Keratinocyte (primary cell): ENCODE measurements at regions not wholly inside any gene's neighbourhood (a gene's known extent, or its start where the extent isn't known, plus 50 kb on each side); places are given as distances from the start of the nearest gene placed in this dataset.
"Not testable (repeated sequence)": the region's sequence is repeated elsewhere in the genome, so short reads cannot be mapped to it uniquely, and the experiment has no call there.

Source experiments
- DNase-seq: peaks from one replicate; pipeline ENCODE4 v3.0.0-alpha.2; 2011; ENCODE audit warnings: low read depth, missing footprints, low spot score
- FAIRE-seq: peaks from 2 replicates; lab custom pipeline; 2011; peaks lifted over from hg19 to GRCh38; lab: Jason Lieb, UNC
- H2AFZ ChIP-seq: 2 replicates; pipeline ENCODE4 v1.6.0; 2012; ENCODE audit warnings: low read length, control low read depth, inconsistent platforms; ENCODE audit not compliant: control insufficient read depth
- H3K27ac ChIP-seq: 2 replicates; pipeline ENCODE4 v1.5.1; 2011; ENCODE audit warnings: low read length; ENCODE audit not compliant: control insufficient read depth, insufficient read depth
- H3K27me3 ChIP-seq: 3 replicates; pipeline ENCODE4 v1.6.0; 2011; ENCODE audit warnings: low read length; ENCODE audit not compliant: control insufficient read depth, insufficient read depth; ENCODE audit errors: extremely low read depth
- H3K36me3 ChIP-seq, 2 experiments: 2 replicates in 1 of 2; 3 replicates in 1 of 2; pipeline ENCODE4 v1.5.1; 2011; ENCODE audit warnings: low read length in 2 of 2, mild to moderate bottlenecking in 1 of 2; ENCODE audit not compliant: control insufficient read depth in 2 of 2, insufficient read depth in 2 of 2; ENCODE audit errors: extremely low read depth in 1 of 2
- H3K4me1 ChIP-seq: 3 replicates; pipeline ENCODE4 v1.5.1; 2011; ENCODE audit warnings: low read length; ENCODE audit not compliant: control insufficient read depth, insufficient read depth; ENCODE audit errors: extremely low read depth
- H3K4me2 ChIP-seq: 3 replicates; pipeline ENCODE4 v1.6.0; 2011; ENCODE audit warnings: low read depth, low read length; ENCODE audit not compliant: control insufficient read depth, insufficient read depth; ENCODE audit errors: extremely low read depth
- H3K4me3 ChIP-seq, 3 experiments: fragments of 200-600 bp in 1 of 3; sonication (generic) in 1 of 3; 2 replicates in 2 of 3; 3 replicates in 1 of 3; pipeline ENCODE4 v1.5.1; 2011 to 2016; ENCODE audit warnings: low read length in 3 of 3, mild to moderate bottlenecking in 3 of 3, control low read depth in 2 of 3, inconsistent platforms in 1 of 3, low read depth in 1 of 3, mixed read lengths in 1 of 3, mixed run types in 1 of 3, moderate library complexity in 1 of 3; ENCODE audit not compliant: control insufficient read depth in 2 of 3, insufficient read depth in 2 of 3; ENCODE audit errors: extremely low read depth in 1 of 3
- H3K79me2 ChIP-seq: 2 replicates; pipeline ENCODE4 v1.6.0; 2012; ENCODE audit warnings: low read length; ENCODE audit not compliant: control insufficient read depth, insufficient read depth
- H3K9ac ChIP-seq: 3 replicates; pipeline ENCODE4 v1.6.0; 2011; ENCODE audit warnings: low read length; ENCODE audit not compliant: control insufficient read depth, insufficient read depth; ENCODE audit errors: extremely low read depth
- H3K9me1 ChIP-seq: 3 replicates; pipeline ENCODE4 v1.6.0; 2011; ENCODE audit warnings: low read length; ENCODE audit not compliant: control insufficient read depth, insufficient read depth; ENCODE audit errors: extremely low read depth
- H3K9me3 ChIP-seq: 2 replicates; pipeline ENCODE4 v1.5.1; 2012; ENCODE audit warnings: low read depth, low read length; ENCODE audit not compliant: control insufficient read depth
- H4K20me1 ChIP-seq: 3 replicates; pipeline ENCODE4 v1.6.0; 2011; ENCODE audit warnings: low read length; ENCODE audit not compliant: control insufficient read depth, insufficient read depth; ENCODE audit errors: extremely low read depth
- EZH2 ChIP-seq: IDR thresholded peaks from one replicate; pipeline ENCODE4 v1.6.1; 2012; ENCODE audit warnings: inconsistent platforms, mild to moderate bottlenecking, low read length, moderate library complexity
- dilution Hi-C: fragments of 300-500 bp; cut with MboI; formaldehyde crosslinking; loops from one replicate; pipeline ENCODE4 v1.7.0; 2020; ENCODE audit warnings: low sequenced_read_pairs; ENCODE audit not compliant: extremely low pct_ligation_motif_present
- TF ChIP-seq, protein P1 (sequence below), 3 experiments: IDR thresholded peaks in 1 of 3; conservative IDR thresholded peaks in 1 of 3; optimal IDR thresholded peaks in 1 of 3; 2 replicates in 2 of 3; 3 replicates in 1 of 3; pipeline versions ENCODE3 to v1.5.1; 2011; ENCODE audit warnings: low read length in 3 of 3, mild to moderate bottlenecking in 3 of 3, moderate library complexity in 2 of 3, control low read depth in 1 of 3, inconsistent platforms in 1 of 3; ENCODE audit not compliant: insufficient read depth in 2 of 3; ENCODE audit errors: extremely low read depth in 1 of 3

DNA sequence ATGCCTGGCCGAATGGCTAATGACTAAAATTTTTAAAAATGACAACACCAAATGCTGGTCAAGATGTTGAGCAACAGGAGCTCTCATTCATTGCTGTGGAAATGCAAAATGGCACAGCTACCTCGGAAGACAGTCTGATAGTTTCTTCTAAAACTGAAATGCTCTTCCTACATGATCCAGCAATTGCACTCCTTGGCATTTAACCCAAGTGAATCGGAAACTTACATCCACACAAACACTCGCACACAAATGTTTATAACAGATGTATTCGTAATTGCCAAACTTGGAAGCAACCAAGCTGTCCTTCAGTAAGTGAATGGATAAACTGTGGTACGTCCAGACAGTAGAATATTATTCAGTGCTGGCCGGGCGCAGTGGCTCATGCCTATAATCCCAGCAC, 56.4 kb upstream of the NCOA3 start:
- FAIRE-seq (no peak), DNase-seq (no peak)
- dilution Hi-C loops, result no loop called here
- no peaks in the 10 kb centered on the region for H3K79me2 ChIP-seq
- H3K27me3 ChIP-seq, result no peaks in the 10 kb centered on the region
- no peak overlapping the region for H2AFZ ChIP-seq
- H3K4me2 ChIP-seq, result no peak overlapping the region
- H3K9me1 ChIP-seq, result no peaks in the 10 kb centered on the region
- TF ChIP-seq, protein P1, sequence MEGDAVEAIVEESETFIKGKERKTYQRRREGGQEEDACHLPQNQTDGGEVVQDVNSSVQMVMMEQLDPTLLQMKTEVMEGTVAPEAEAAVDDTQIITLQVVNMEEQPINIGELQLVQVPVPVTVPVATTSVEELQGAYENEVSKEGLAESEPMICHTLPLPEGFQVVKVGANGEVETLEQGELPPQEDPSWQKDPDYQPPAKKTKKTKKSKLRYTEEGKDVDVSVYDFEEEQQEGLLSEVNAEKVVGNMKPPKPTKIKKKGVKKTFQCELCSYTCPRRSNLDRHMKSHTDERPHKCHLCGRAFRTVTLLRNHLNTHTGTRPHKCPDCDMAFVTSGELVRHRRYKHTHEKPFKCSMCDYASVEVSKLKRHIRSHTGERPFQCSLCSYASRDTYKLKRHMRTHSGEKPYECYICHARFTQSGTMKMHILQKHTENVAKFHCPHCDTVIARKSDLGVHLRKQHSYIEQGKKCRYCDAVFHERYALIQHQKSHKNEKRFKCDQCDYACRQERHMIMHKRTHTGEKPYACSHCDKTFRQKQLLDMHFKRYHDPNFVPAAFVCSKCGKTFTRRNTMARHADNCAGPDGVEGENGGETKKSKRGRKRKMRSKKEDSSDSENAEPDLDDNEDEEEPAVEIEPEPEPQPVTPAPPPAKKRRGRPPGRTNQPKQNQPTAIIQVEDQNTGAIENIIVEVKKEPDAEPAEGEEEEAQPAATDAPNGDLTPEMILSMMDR (optimal IDR thresholded peaks at IDR 0.05 in 1 of 3, IDR thresholded peaks at IDR 0.05 in 1 of 3, conservative IDR thresholded peaks at IDR 0.05 in 1 of 3; ENCODE audit: extremely low read depth in 1 of 3, insufficient read depth in 2 of 3, low read length in 3 of 3), result no peak
- no peak for TF ChIP-seq EZH2
- no peak overlapping the region for H3K4me3 ChIP-seq
- no peaks in the 10 kb centered on the region for H3K36me3 ChIP-seq
- H3K9me3 ChIP-seq, result no peaks in the 10 kb centered on the region
- no peaks in the 10 kb centered on the region for H4K20me1 ChIP-seq
- H3K27ac ChIP-seq, result no peak overlapping the region
- H3K9ac ChIP-seq, result no peak overlapping the region
- peaks cover 6% of the 10 kb centered on the region for H3K4me1 ChIP-seq

DNA sequence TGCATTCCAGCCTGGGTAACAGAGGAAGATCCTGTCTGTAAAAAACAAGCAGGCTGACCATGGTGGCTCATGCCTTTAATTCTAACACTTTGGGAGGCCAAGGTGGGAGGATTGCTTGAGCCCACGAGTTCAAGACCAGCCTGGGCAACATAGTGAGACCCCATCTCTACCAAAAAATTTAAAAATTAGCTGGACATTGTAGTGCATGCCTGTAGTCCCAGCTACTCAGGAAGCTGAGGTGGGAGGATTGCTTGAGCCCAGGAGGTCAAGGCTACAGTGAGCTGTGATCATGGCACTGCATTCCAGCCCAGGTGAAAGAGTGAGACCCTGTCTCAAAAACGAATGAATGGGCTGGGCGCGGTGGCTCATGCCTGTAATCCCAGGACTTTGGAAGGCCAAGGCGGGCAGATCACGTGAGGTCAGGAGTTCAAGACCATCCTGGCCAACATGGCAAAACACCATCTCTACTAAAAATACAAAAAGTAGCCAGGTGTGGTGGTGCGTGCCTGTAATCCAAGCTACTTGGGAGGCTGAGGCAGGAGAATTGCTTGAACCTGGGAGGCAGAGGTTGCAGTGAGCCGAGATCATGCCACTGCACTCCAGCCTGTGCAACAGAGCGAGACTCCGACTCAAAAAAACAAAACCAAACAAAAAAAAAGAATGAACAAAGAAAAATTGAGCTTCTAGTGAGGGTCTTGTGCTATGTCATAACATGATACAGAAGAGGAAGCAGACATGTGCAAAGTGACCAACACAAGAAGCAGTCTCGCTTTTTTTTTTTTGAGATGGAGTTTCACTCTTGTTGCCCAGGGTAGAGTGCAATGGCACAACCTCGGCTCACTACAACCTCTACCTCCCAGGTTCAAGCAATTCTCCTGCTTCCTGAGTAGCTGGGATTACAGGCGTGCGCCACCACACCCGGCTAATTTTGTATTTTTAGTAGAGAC, 54.1 kb upstream of the NCOA3 start:
- peaks cover 12% of the 10 kb centered on the region for H3K4me1 ChIP-seq
- dilution Hi-C loops, H2AFZ ChIP-seq, H3K27me3 ChIP-seq, FAIRE-seq, H3K9ac ChIP-seq, H3K4me2 ChIP-seq, H3K9me3 ChIP-seq, H3K27ac ChIP-seq, H4K20me1 ChIP-seq, H3K4me3 ChIP-seq, DNase-seq, H3K9me1 ChIP-seq, H3K36me3 ChIP-seq, H3K79me2 ChIP-seq: not testable (repeated sequence)
